HCT116 (cell line): ENCODE measurements at regions not wholly inside any gene's neighbourhood (a gene's known extent, or its start where the extent isn't known, plus 50 kb on each side); places are given as distances from the start of the nearest gene placed in this dataset.

ENCODE experiments used
- ATAC-seq: fragments of 200-7000 bp; cut with Tn5 transposase; 2 replicates; pipeline ENCODE4 v1.9.1; 2020; ENCODE audit warnings: mild to moderate bottlenecking, moderate library complexity
- BruUV-seq: library from RNA; stranded (reverse); fragments of 400-500 nt; replicated peaks from 2 replicates; lab custom pipeline; 2021; lab: Mats Ljungman, UMichigan
- CTCF ChIA-PET: fragments of 300-600 bp; sonication (Branson Sonifier 250); formaldehyde crosslinking; loops from one replicate; lab custom pipeline; 2021; ENCODE audit warnings: antibody characterized with exemption; lab: Charles Lee
- POLR2A ChIA-PET: fragments of 300-600, 350-600 bp; sonication (Branson Sonifier 250); formaldehyde crosslinking; loops from one replicate; lab custom pipeline; 2021; ENCODE audit warnings: antibody characterized with exemption; lab: Charles Lee
- RAD21 ChIA-PET, 2 experiments: fragments of 300-600 bp; sonication (Branson Sonifier 250); formaldehyde crosslinking; loops; one replicate each; lab custom pipeline; 2023; ENCODE audit warnings: low total read pairs in 2 of 2; ENCODE audit not compliant: uncharacterized antibody in 2 of 2, unreplicated experiment in 2 of 2, low non-redundant PET in 1 of 2; lab: Charles Lee
- DNase-seq: peaks from one replicate; pipeline ENCODE4 v3.0.0-alpha.2; 2010; ENCODE audit warnings: low read depth, low spot score
- H2AFZ ChIP-seq: fragments of 200-600 bp; shearing (Covaris generic), sonication (generic); 2 replicates; pipeline ENCODE4 v1.6.1; 2017; ENCODE audit warnings: low read depth, mixed run types, mixed read lengths, antibody characterized with exemption, low read length; ENCODE audit not compliant: poor library complexity, severe bottlenecking
- H3K27ac ChIP-seq: 2 replicates; pipeline ENCODE4 v1.5.1; 2012; ENCODE audit warnings: low read depth, low read length
- H3K27me3 ChIP-seq: fragments of 200-600 bp; sonication (generic); 2 replicates; pipeline ENCODE4 v1.6.1; 2016; ENCODE audit warnings: mixed run types, low read length, mixed read lengths; ENCODE audit not compliant: insufficient read depth
- H3K36me3 ChIP-seq, 2 experiments: fragments of 200-500 bp in 1 of 2; fragments of 200-600 bp in 1 of 2; sonication (Bioruptor generic) in 1 of 2; sonication (generic) in 1 of 2; 2 replicates each; pipeline versions ENCODE4 v1.5.1 to v1.6.1; 2014 to 2016; ENCODE audit warnings: low read length in 2 of 2, inconsistent platforms in 1 of 2, mixed read lengths in 1 of 2, mixed run types in 1 of 2; ENCODE audit not compliant: insufficient read depth in 2 of 2, control insufficient read depth in 1 of 2
- H3K4me1 ChIP-seq, 2 experiments: fragments of 200-600 bp in 1 of 2; sonication (generic) in 1 of 2; 2 replicates each; pipeline versions ENCODE4 v1.5.1 to v1.6.1; 2012 to 2017; ENCODE audit warnings: low read length in 2 of 2, inconsistent platforms in 1 of 2, mild to moderate bottlenecking in 1 of 2, mixed read lengths in 1 of 2, mixed run types in 1 of 2, moderate library complexity in 1 of 2; ENCODE audit not compliant: insufficient read depth in 2 of 2, control insufficient read depth in 1 of 2
- H3K4me2 ChIP-seq: fragments of 200-600 bp; sonication (generic); 2 replicates; pipeline ENCODE4 v1.6.1; 2017; ENCODE audit warnings: mixed run types, low read length, mixed read lengths
- H3K4me3 ChIP-seq, 2 experiments: fragments of 200-600 bp in 1 of 2; sonication (generic) in 1 of 2; replicated peaks in 1 of 2; 2 replicates each; pipeline ENCODE4 v1.5.1; 2011 to 2016; ENCODE audit warnings: low read length in 2 of 2, control low read depth in 1 of 2, low read depth in 1 of 2, mild to moderate bottlenecking in 1 of 2, mixed read lengths in 1 of 2, mixed run types in 1 of 2
- H3K79me2 ChIP-seq: fragments of 200-600 bp; sonication (generic); 2 replicates; pipeline ENCODE4 v1.6.1; 2017; ENCODE audit warnings: mild to moderate bottlenecking, mixed run types, low read length, moderate library complexity, mixed read lengths; ENCODE audit not compliant: insufficient read depth
- H3K9ac ChIP-seq: fragments of 200-600 bp; sonication (generic); 2 replicates; pipeline ENCODE4 v1.6.1; 2016; ENCODE audit warnings: low read length, mixed read lengths
- H3K9me2 ChIP-seq: fragments of 200-600 bp; sonication (generic), shearing (Covaris generic); 2 replicates; pipeline ENCODE4 v1.6.1; 2017; ENCODE audit warnings: mixed run types, mild to moderate bottlenecking, moderate library complexity; ENCODE audit not compliant: insufficient read depth
- H3K9me3 ChIP-seq, 2 experiments: fragments of 200-500 bp in 1 of 2; fragments of 200-600 bp in 1 of 2; sonication (Bioruptor generic) in 1 of 2; sonication (generic) in 1 of 2; 2 replicates each; pipeline ENCODE4 v1.6.1; 2014 to 2017; ENCODE audit warnings: low read length in 2 of 2, mixed read lengths in 2 of 2, inconsistent platforms in 1 of 2, low read depth in 1 of 2, mild to moderate bottlenecking in 1 of 2, mixed run types in 1 of 2, moderate library complexity in 1 of 2; ENCODE audit not compliant: control insufficient read depth in 1 of 2, insufficient read depth in 1 of 2
- H4K20me1 ChIP-seq: fragments of 200-600 bp; sonication (generic), shearing (Covaris generic); 2 replicates; pipeline ENCODE4 v1.6.1; 2017; ENCODE audit warnings: mixed run types, mild to moderate bottlenecking, moderate library complexity; ENCODE audit not compliant: insufficient read depth
- EZH2 ChIP-seq: fragments of 200-600 bp; sonication (generic); IDR thresholded peaks from 2 replicates; pipeline ENCODE4 v1.6.1; 2017; ENCODE audit warnings: antibody characterized with exemption, mixed run types
- EZH2phosphoT487 ChIP-seq: fragments of 200-600 bp; IDR thresholded peaks from 2 replicates; pipeline ENCODE4 v1.6.1; 2018; ENCODE audit warnings: antibody characterized with exemption, borderline replicate concordance
- FOSL1 ChIP-seq: IDR thresholded peaks from 2 replicates; pipeline ENCODE4 v1.6.1; 2012; ENCODE audit warnings: low read depth
- POLR2A ChIP-seq: IDR thresholded peaks from 2 replicates; pipeline ENCODE4 v1.7.0; 2011; ENCODE audit warnings: borderline replicate concordance; ENCODE audit not compliant: insufficient read depth, insufficient read length; ENCODE audit errors: extremely low read depth
- POLR2AphosphoS5 ChIP-seq: IDR thresholded peaks from 2 replicates; pipeline ENCODE4 v1.6.1; 2011; ENCODE audit warnings: mild to moderate bottlenecking, low read depth, low read length, moderate library complexity
- SP1 ChIP-seq: IDR thresholded peaks from 2 replicates; pipeline ENCODE4 v1.6.1; 2012; ENCODE audit warnings: low read depth
- YY1 ChIP-seq: IDR thresholded peaks from 2 replicates; pipeline ENCODE4 v1.6.1; 2011; ENCODE audit warnings: low read length, low read depth, moderate library complexity, mild to moderate bottlenecking; ENCODE audit not compliant: insufficient replicate concordance; ENCODE audit errors: extremely low read depth
- intact Hi-C: fragments of 100-400 bp; cut with micrococcal nuclease; formaldehyde crosslinking; loops from 2 replicates; pipeline ENCODE4 v1.10.0; 2022
- TF ChIP-seq, protein P1 (sequence below): IDR thresholded peaks from 2 replicates; pipeline ENCODE4 v1.6.1; 2012; ENCODE audit warnings: low read depth
- TF ChIP-seq, protein P2 (sequence below): IDR thresholded peaks from 2 replicates; pipeline ENCODE4 v1.6.1; 2011; ENCODE audit warnings: mild to moderate bottlenecking, low read length, moderate library complexity; ENCODE audit not compliant: insufficient replicate concordance; ENCODE audit errors: extremely low read depth

DNA sequence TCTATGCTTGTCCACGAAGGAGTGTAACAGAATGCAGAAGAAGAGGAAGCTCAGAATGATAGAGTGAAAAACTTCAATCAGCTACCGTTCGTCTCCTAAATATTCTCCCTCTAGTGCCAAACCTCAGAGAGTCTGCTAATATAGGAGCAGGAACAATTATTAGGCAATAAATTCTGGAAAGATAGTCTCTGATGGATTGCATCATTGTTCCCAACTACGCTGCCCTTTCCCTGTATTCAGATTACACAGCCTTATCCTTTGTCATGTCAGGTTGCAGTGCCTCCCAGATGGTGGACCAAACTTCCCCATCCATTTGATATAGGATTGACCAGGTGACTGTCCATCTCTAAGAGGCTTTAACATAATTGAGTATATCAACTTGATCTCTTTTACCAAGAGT, 811.5 kb upstream of the CHAC2 start:
- H2AFZ ChIP-seq, result no peak overlapping the region
- no peaks in the 10 kb centered on the region for H3K79me2 ChIP-seq
- TF ChIP-seq EZH2phosphoT487, result no peak
- POLR2A ChIA-PET, result no interaction called here
- DNase-seq (no peak), ATAC-seq (no peak)
- H3K36me3 ChIP-seq, result no peaks in the 10 kb centered on the region
- BruUV-seq, result no TSS peak
- no peaks in the 10 kb centered on the region for H3K27me3 ChIP-seq
- CTCF ChIA-PET, result interaction anchor here (0.8 to 2.8 kb wide), 4 partner anchors 10 to 146 kb away, joined by 3 to 21 read pairs (median 6); no protein-coding TSS in a partner anchor
- H3K9ac ChIP-seq, result no peak overlapping the region
- no peaks in the 10 kb centered on the region for H4K20me1 ChIP-seq
- intact Hi-C loops, result loop anchor here (5.0 kb wide), 2 partner anchors 144 to 539 kb away; no protein-coding TSS in a partner anchor
- H3K9me3 ChIP-seq, result no peaks in the 10 kb centered on the region
- no peak overlapping the region for H3K4me2 ChIP-seq
- no peaks in the 10 kb centered on the region for H3K4me1 ChIP-seq
- H3K4me3 ChIP-seq, result no peak overlapping the region
- H3K9me2 ChIP-seq, result no peaks in the 10 kb centered on the region
- RAD21 ChIA-PET, result interaction anchor here in 1 of 2 experiments (1.2 kb wide), 1 partner anchor 145 kb away, joined by 9 read pairs; no protein-coding TSS in a partner anchor
- no peak overlapping the region for H3K27ac ChIP-seq

DNA sequence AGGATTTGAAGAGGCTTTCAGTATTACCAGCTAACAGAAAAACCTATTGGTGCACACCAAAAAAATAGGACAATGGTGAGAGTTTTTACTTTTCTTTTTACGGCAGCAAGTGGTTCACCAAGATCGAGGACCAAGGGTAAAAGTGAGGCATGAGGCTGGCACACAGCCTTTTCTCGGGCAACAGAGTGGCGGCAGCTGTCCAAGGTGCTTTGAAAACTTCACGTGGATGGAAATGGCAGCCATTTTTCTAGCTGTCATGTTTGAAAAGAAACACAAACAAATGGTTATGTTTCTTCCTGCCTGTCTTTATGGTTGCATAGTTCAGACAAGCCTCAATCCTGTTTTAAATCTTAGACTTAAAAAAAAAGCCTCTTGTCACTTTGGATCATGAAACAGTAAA, 812.5 kb upstream of the CHAC2 start:
- Histone ChIP-seq H3K27ac (no peak overlapping the region), H4K20me1 (no peaks in the 10 kb centered on the region), H3K27me3 (no peaks in the 10 kb centered on the region), H3K9me3 (no peaks in the 10 kb centered on the region), H3K4me3 (no peak overlapping the region), H3K4me1 (no peaks in the 10 kb centered on the region), H2AFZ (no peak overlapping the region), H3K36me3 (no peaks in the 10 kb centered on the region), H3K79me2 (no peaks in the 10 kb centered on the region), H3K4me2 (no peak overlapping the region), H3K9ac (no peak overlapping the region), H3K9me2 (no peaks in the 10 kb centered on the region)
- intact Hi-C loops, result loop anchor here (5.0 kb wide), 2 partner anchors 143 to 538 kb away; no protein-coding TSS in a partner anchor
- CTCF ChIA-PET, result interaction anchor here (2.8 kb wide), 1 partner anchor 145 kb away, joined by 21 read pairs; no protein-coding TSS in a partner anchor
- no peak for TF ChIP-seq FOSL1
- no peak for TF ChIP-seq EZH2
- TF ChIP-seq YY1, result no peak
- TF ChIP-seq, protein P1, sequence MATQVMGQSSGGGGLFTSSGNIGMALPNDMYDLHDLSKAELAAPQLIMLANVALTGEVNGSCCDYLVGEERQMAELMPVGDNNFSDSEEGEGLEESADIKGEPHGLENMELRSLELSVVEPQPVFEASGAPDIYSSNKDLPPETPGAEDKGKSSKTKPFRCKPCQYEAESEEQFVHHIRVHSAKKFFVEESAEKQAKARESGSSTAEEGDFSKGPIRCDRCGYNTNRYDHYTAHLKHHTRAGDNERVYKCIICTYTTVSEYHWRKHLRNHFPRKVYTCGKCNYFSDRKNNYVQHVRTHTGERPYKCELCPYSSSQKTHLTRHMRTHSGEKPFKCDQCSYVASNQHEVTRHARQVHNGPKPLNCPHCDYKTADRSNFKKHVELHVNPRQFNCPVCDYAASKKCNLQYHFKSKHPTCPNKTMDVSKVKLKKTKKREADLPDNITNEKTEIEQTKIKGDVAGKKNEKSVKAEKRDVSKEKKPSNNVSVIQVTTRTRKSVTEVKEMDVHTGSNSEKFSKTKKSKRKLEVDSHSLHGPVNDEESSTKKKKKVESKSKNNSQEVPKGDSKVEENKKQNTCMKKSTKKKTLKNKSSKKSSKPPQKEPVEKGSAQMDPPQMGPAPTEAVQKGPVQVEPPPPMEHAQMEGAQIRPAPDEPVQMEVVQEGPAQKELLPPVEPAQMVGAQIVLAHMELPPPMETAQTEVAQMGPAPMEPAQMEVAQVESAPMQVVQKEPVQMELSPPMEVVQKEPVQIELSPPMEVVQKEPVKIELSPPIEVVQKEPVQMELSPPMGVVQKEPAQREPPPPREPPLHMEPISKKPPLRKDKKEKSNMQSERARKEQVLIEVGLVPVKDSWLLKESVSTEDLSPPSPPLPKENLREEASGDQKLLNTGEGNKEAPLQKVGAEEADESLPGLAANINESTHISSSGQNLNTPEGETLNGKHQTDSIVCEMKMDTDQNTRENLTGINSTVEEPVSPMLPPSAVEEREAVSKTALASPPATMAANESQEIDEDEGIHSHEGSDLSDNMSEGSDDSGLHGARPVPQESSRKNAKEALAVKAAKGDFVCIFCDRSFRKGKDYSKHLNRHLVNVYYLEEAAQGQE, result peak; percentile 43
- TF ChIP-seq SP1, result no peak
- TF ChIP-seq, protein P2, sequence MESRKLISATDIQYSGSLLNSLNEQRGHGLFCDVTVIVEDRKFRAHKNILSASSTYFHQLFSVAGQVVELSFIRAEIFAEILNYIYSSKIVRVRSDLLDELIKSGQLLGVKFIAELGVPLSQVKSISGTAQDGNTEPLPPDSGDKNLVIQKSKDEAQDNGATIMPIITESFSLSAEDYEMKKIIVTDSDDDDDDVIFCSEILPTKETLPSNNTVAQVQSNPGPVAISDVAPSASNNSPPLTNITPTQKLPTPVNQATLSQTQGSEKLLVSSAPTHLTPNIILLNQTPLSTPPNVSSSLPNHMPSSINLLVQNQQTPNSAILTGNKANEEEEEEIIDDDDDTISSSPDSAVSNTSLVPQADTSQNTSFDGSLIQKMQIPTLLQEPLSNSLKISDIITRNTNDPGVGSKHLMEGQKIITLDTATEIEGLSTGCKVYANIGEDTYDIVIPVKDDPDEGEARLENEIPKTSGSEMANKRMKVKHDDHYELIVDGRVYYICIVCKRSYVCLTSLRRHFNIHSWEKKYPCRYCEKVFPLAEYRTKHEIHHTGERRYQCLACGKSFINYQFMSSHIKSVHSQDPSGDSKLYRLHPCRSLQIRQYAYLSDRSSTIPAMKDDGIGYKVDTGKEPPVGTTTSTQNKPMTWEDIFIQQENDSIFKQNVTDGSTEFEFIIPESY, result no peak
- TF ChIP-seq POLR2AphosphoS5, result no peak
- no peak for TF ChIP-seq POLR2A
- DNase-seq, result no peak
- POLR2A ChIA-PET, result no interaction called here
- ATAC-seq, result no peak
- RAD21 ChIA-PET, result no interaction called here
- BruUV-seq, result no TSS peak
